ENCODE measurements at regions not wholly inside any gene's neighbourhood (a gene's known extent, or its start where the extent isn't known, plus 50 kb on each side); places are given as distances from the start of the nearest gene placed in this dataset.

GRCh38 chr18:6659963-6660725 lies 69.4 kb upstream of the ARHGAP28 start:
- TF ChIP-seq CTCF (IDR thresholded peaks at IDR 0.05), result no peak
- no peaks in the 10 kb centered on the region for H3K27me3 ChIP-seq
- H3K4me1 ChIP-seq, result no peaks in the 10 kb centered on the region
- DNase-seq (ENCODE audit: low spot score), result no peak
- H3K27ac ChIP-seq, result no peak overlapping the region
- no peaks in the 10 kb centered on the region for H3K9me3 ChIP-seq
- no peaks in the 10 kb centered on the region for H3K36me3 ChIP-seq
- H3K4me3 ChIP-seq, result no peak overlapping the region

GRCh38 chr18:6661692-6662415 lies 67.7 kb upstream of the ARHGAP28 start:
- Histone ChIP-seq H3K4me1 (no peaks in the 10 kb centered on the region), H3K27me3 (no peaks in the 10 kb centered on the region), H3K4me3 (no peak overlapping the region), H3K27ac (no peak overlapping the region), H3K36me3 (no peaks in the 10 kb centered on the region), H3K9me3 (no peaks in the 10 kb centered on the region)
- no peak for TF ChIP-seq CTCF (IDR thresholded peaks at IDR 0.05)
- DNase-seq (ENCODE audit: low spot score), result no peak

- H3K9me3 ChIP-seq, result no peaks in the 10 kb centered on the region
- no peak overlapping the region for H3K27ac ChIP-seq
- DNase-seq (ENCODE audit: low spot score), result no peak
- no peak for TF ChIP-seq CTCF (IDR thresholded peaks at IDR 0.05)
- H3K36me3 ChIP-seq, result no peaks in the 10 kb centered on the region
- H3K4me1 ChIP-seq, result no peaks in the 10 kb centered on the region
- H3K4me3 ChIP-seq, result no peak overlapping the region
- H3K27me3 ChIP-seq, result no peaks in the 10 kb centered on the region
Observed at GRCh38 chr18:6666012-6666685, 63.4 kb upstream of the ARHGAP28 start.

- Histone ChIP-seq H3K27ac (no peak overlapping the region), H3K27me3 (no peaks in the 10 kb centered on the region), H3K4me3 (no peak overlapping the region), H3K4me1 (no peaks in the 10 kb centered on the region), H3K9me3 (no peaks in the 10 kb centered on the region), H3K36me3 (no peaks in the 10 kb centered on the region)
- no peak for TF ChIP-seq CTCF (IDR thresholded peaks at IDR 0.05)
- no peak for DNase-seq (ENCODE audit: low spot score)
Observed at GRCh38 chr18:6668836-6669235, 60.7 kb upstream of the ARHGAP28 start.

- H3K27me3 ChIP-seq, result no peaks in the 10 kb centered on the region
- no peak overlapping the region for H3K27ac ChIP-seq
- DNase-seq (ENCODE audit: low spot score), result no peak
- no peak for TF ChIP-seq CTCF (IDR thresholded peaks at IDR 0.05)
- H3K4me3 ChIP-seq, result no peak overlapping the region
- no peaks in the 10 kb centered on the region for H3K9me3 ChIP-seq
- no peaks in the 10 kb centered on the region for H3K4me1 ChIP-seq
- H3K36me3 ChIP-seq, result no peaks in the 10 kb centered on the region
Observed at GRCh38 chr18:6672821-6673308, 56.7 kb upstream of the ARHGAP28 start.

All from right atrium auricular region (tissue), 2 donors.